ENCODE measurements at regions not wholly inside any gene's neighbourhood (a gene's known extent, or its start where the extent isn't known, plus 50 kb on each side); places are given as distances from the start of the nearest gene placed in this dataset.
"Not testable (repeated sequence)": the region's sequence is repeated elsewhere in the genome, so short reads cannot be mapped to it uniquely, and the experiment has no call there.

GRCh38 chr4:148958317-148958716 lies 516.1 kb upstream of the NR3C2 start:
- no peak for DNase-seq (ENCODE audit: low read depth, low spot score)

GRCh38 chr4:148955564-148956297 lies 513.5 kb upstream of the NR3C2 start:
- DNase-seq (ENCODE audit: low read depth, low spot score), result no peak

GRCh38 chr4:148954011-148954749 lies 512.0 kb upstream of the NR3C2 start:
- DNase-seq (ENCODE audit: low read depth, low spot score), result no peak

GRCh38 chr4:148951346-148951745 lies 509.1 kb upstream of the NR3C2 start:
- DNase-seq (ENCODE audit: low read depth, low spot score), result no peak

- DNase-seq (ENCODE audit: low read depth, low spot score), result no peak
Measured at GRCh38 chr4:148946271-148946670, 504.1 kb upstream of the NR3C2 start.

- DNase-seq (ENCODE audit: low read depth, low spot score), result no peak
Measured at GRCh38 chr4:148944839-148945219, 502.6 kb upstream of the NR3C2 start.

GRCh38 chr4:148944136-148944838 lies 502.1 kb upstream of the NR3C2 start:
- DNase-seq (ENCODE audit: low read depth, low spot score), result no peak

GRCh38 chr4:148934926-148935578 lies 492.8 kb upstream of the NR3C2 start:
- DNase-seq (ENCODE audit: low read depth, low spot score), result no peak

GRCh38 chr4:148926276-148927260 lies 484.4 kb upstream of the NR3C2 start:
- DNase-seq (ENCODE audit: low read depth, low spot score), result no peak

GRCh38 chr4:148923881-148924280 lies 481.7 kb upstream of the NR3C2 start:
- no peak for DNase-seq (ENCODE audit: low read depth, low spot score)

GRCh38 chr4:148922497-148922896 lies 480.3 kb upstream of the NR3C2 start:
- DNase-seq (ENCODE audit: low read depth, low spot score), result no peak

- no peak for DNase-seq (ENCODE audit: low read depth, low spot score)
Measured at GRCh38 chr4:148914734-148915133, 472.5 kb upstream of the NR3C2 start.

- DNase-seq (ENCODE audit: low read depth, low spot score), result no peak
Measured at GRCh38 chr4:148914301-148914700, 472.1 kb upstream of the NR3C2 start.

GRCh38 chr4:148903388-148903787 lies 461.2 kb upstream of the NR3C2 start:
- DNase-seq (ENCODE audit: low read depth, low spot score), result no peak

GRCh38 chr4:148901075-148901705 lies 459.0 kb upstream of the NR3C2 start:
- no peak for DNase-seq (ENCODE audit: low read depth, low spot score)

GRCh38 chr4:148898139-148898538 lies 455.9 kb upstream of the NR3C2 start:
- not testable (repeated sequence) for DNase-seq (ENCODE audit: low read depth, low spot score)

- no peak for DNase-seq (ENCODE audit: low read depth, low spot score)
Measured at GRCh38 chr4:148893095-148893494, 450.9 kb upstream of the NR3C2 start.

- DNase-seq (ENCODE audit: low read depth, low spot score), result no peak
Measured at GRCh38 chr4:148883891-148884290, 441.7 kb upstream of the NR3C2 start.

- no peak for DNase-seq (ENCODE audit: low read depth, low spot score)
Measured at GRCh38 chr4:148883435-148883834, 441.2 kb upstream of the NR3C2 start.

All from pulmonary artery endothelial cell (primary cell).